Fibroblast of the aortic adventitia (primary cell): ENCODE measurements at regions not wholly inside any gene's neighbourhood (a gene's known extent, or its start where the extent isn't known, plus 50 kb on each side); places are given as distances from the start of the nearest gene placed in this dataset.

Experiments used
- DNase-seq: peaks from one replicate; pipeline ENCODE4 v3.0.0-alpha.2; 2010; ENCODE audit warnings: low read depth
- H3K4me3 ChIP-seq: 2 replicates; pipeline ENCODE4 v1.5.1; 2011; ENCODE audit warnings: low read depth, mild to moderate bottlenecking, control low read depth, low read length, moderate library complexity
- TF ChIP-seq, protein P1 (sequence below): IDR thresholded peaks from 2 replicates; pipeline ENCODE4 v1.5.1; 2011; ENCODE audit warnings: mild to moderate bottlenecking, low read length, control low read depth, inconsistent platforms; ENCODE audit not compliant: insufficient read depth

DNA sequence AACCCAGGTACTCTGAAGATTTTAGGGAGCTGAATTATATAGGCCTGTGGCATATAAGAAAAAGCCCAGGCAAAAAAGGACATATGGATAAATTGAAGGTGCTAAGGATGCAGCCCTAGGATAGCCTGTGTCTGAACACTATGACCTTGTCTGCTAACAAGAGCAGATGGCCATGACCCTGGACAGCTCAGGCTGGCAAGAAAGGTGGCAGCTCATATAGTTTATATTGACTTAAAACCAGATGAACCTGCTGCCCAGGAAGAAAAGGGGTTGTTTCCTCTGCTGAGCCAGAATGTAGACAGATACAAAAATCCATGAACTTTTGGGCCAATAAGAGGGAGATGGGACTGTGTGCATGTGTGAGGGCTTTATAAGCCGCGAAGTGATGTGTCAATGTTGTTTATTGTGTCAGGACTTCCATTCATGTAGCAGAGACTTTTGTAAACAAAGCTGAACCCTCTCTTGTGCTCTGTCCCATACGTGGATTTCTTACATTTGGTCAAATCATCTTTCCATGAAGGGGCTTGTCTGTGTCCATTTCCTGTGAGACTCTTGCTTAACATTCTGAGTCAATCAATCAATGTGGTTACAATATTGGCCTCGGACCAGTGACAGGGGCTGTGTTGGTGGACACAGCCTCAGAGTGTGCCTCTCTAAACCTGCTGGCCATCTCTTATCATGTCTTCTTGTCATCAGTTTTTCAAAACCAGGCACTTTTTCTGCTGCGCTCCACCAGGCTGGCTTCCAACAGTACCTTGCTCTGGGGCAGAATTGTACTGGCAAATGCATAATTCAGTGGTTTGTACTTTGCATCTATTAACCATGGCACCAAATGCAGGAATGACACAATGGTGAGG is 321.2 kb downstream of the WDR72 start:
- no peak for DNase-seq
- H3K4me3 ChIP-seq = no peak overlapping the region
- TF ChIP-seq, protein P1, sequence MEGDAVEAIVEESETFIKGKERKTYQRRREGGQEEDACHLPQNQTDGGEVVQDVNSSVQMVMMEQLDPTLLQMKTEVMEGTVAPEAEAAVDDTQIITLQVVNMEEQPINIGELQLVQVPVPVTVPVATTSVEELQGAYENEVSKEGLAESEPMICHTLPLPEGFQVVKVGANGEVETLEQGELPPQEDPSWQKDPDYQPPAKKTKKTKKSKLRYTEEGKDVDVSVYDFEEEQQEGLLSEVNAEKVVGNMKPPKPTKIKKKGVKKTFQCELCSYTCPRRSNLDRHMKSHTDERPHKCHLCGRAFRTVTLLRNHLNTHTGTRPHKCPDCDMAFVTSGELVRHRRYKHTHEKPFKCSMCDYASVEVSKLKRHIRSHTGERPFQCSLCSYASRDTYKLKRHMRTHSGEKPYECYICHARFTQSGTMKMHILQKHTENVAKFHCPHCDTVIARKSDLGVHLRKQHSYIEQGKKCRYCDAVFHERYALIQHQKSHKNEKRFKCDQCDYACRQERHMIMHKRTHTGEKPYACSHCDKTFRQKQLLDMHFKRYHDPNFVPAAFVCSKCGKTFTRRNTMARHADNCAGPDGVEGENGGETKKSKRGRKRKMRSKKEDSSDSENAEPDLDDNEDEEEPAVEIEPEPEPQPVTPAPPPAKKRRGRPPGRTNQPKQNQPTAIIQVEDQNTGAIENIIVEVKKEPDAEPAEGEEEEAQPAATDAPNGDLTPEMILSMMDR = no peak

DNA sequence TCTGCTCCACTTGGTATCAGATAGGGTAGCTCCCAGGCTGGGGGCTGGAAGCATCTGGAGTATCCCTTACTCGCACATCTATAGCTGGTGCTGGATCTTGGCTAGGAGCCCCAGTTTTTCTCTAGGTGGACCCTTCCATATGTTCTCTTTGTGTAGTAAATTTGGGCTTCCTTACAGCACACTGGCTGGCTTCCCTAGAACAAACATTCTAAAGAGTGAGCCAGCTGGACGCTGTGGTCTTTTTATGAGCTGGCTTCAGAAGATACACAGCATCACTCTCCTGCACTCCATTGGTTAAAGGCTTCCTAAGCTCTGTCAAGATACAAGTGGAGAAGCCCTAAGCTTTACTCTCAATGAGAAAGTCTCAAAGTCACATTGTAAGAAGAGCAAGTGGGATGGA is 322.1 kb downstream of the WDR72 start:
- no peak overlapping the region for H3K4me3 ChIP-seq
- TF ChIP-seq, protein P1 = no peak
- DNase-seq = no peak

DNA sequence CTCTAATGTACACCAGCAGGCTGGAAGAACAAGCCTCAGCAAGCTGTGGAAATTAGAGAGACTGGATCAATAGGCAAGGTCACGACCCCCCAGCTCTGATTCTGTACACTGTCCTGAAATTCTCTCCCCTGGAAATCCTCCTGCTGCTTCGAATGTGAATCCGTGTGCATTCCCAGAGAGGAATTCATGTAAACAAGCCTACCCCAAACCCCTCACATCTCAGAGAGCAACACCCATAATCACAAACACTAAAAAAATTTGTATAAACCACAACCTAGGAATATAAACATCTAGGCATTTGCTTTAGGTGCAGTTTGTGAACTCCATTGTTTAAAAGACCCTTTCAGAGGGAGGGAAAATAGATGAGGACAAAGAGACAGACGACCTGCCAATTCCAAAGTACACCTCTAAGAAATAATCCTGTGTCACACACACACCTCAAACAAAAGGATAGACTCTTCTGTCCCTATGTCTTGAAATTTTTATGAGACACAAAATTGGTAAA is 325.2 kb downstream of the WDR72 start:
- TF ChIP-seq, protein P1 = no peak
- no peak overlapping the region for H3K4me3 ChIP-seq
- no peak for DNase-seq

DNA sequence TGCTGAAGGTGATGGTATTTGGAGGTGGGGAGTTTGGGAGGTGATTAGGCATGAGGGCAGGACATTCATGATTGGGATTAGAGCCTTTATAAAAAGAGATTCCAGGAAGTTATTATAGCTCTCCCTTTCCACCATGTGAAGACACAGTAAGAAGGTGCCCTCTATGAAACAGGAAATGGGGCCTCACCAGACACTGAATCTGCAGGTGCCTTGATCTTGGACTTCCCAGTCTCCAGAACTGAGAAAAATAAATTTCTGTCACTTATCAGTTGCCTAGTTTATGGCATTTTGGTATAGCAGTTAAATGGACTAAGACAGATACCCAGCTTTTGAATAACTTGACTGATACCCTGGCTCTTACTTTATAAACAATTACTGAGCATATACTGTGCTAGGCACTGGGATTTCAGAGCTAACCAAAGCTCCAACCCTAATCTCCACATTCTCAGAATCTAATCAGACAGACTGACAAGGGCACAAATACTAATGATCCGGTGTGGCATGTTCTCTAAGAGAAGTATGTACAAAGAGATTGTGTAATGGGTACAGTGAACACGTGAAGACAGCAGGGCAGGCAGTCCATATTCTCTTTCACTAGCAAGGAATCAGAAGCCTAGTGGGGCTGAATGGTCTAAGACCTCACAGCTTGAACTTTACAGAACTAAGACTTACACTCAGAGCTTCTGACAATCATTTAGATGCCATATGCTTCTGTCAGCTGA is 343.1 kb downstream of the WDR72 start:
- DNase-seq = no peak
- no peak overlapping the region for H3K4me3 ChIP-seq
- TF ChIP-seq, protein P1 = no peak

DNA sequence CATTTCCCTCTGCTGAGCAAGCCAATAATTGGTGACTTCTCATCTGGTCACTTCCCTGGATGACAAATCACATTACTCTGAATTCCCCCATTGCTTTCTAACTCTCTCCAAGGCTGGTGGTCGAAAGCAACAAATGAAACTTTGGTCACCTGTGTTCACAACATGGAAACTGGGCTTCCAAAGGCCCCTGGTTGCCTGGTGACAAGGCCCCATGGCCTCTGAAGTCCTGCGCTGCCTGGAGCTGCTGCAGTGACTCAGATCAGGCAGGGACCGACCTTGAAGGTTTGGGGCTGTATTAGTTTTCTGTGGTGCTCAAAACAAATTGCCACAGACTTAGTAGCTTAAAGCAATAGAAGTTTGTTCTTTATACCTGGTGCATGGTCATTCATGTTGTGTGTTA is 345.3 kb downstream of the WDR72 start:
- TF ChIP-seq, protein P1 = no peak
- no peak overlapping the region for H3K4me3 ChIP-seq
- no peak for DNase-seq

GRCh38 chr15:53412542-53412941 is 346.9 kb downstream of the WDR72 start:
- TF ChIP-seq, protein P1 = no peak

More at GRCh38 chr15:53412542-53412941, 346.9 kb downstream of the WDR72 start:
- H3K4me3 ChIP-seq = no peak overlapping the region
- no peak for DNase-seq
